WERI-Rb-1 (cell line): ENCODE measurements at regions not wholly inside any gene's neighbourhood (a gene's known extent, or its start where the extent isn't known, plus 50 kb on each side); places are given as distances from the start of the nearest gene placed in this dataset.

Experiments used
- DNase-seq: peaks from one replicate; pipeline ENCODE4 v3.0.0-alpha.2; 2020
- H3K27ac ChIP-seq: fragments of 250-450 bp; sonication (Bioruptor Pico); 2 replicates; pipeline ENCODE4 v1.5.1; 2020; ENCODE audit warnings: mild to moderate bottlenecking, moderate library complexity
- H3K27me3 ChIP-seq: fragments of 250-450 bp; sonication (Bioruptor Pico); 2 replicates; pipeline ENCODE4 v1.5.1; 2021; ENCODE audit warnings: mild to moderate bottlenecking, low read depth, moderate library complexity; ENCODE audit not compliant: insufficient read depth, severe bottlenecking
- H3K36me3 ChIP-seq: fragments of 250-450 bp; sonication (Bioruptor Pico); 2 replicates; pipeline ENCODE4 v1.5.1; 2020; ENCODE audit warnings: mild to moderate bottlenecking, moderate library complexity
- H3K4me3 ChIP-seq: 2 replicates; pipeline ENCODE4 v1.5.1; 2011; ENCODE audit warnings: low read depth, mild to moderate bottlenecking, control low read depth, low read length
- H3K9me3 ChIP-seq: fragments of 250-450 bp; sonication (Bioruptor Pico); 2 replicates; pipeline ENCODE4 v1.5.1; 2021; ENCODE audit warnings: mild to moderate bottlenecking, moderate library complexity; ENCODE audit not compliant: severe bottlenecking
- TF ChIP-seq, protein P1 (sequence below): IDR thresholded peaks from 2 replicates; pipeline ENCODE4 v1.5.1; 2011; ENCODE audit warnings: low read depth, mild to moderate bottlenecking, control low read depth, inconsistent platforms, low read length

DNA sequence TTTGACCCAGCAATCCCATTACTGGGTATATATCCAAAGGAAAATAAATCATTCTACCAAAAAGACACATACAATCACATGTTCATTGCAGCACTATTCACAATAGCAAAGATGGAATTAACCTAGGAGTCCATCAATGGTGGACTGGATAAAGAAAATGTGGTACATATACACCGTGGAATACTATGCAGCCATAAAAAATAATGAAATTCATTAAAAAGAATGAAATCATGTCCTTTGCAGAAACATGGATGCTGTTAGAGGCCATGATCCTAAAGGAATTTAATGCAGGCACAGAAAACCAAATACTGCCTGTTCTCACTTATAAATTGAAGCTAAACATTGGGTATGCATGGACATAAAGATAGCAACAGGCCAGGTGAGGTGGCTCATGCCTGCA is 61.9 kb upstream of the BMP6 start:
- Histone ChIP-seq H3K27me3 (no peaks in the 10 kb centered on the region), H3K27ac (no peak overlapping the region), H3K36me3 (no peaks in the 10 kb centered on the region), H3K9me3 (peaks cover 4% of the 10 kb centered on the region), H3K4me3 (no peak overlapping the region)
- DNase-seq, result no peak
- TF ChIP-seq, protein P1, sequence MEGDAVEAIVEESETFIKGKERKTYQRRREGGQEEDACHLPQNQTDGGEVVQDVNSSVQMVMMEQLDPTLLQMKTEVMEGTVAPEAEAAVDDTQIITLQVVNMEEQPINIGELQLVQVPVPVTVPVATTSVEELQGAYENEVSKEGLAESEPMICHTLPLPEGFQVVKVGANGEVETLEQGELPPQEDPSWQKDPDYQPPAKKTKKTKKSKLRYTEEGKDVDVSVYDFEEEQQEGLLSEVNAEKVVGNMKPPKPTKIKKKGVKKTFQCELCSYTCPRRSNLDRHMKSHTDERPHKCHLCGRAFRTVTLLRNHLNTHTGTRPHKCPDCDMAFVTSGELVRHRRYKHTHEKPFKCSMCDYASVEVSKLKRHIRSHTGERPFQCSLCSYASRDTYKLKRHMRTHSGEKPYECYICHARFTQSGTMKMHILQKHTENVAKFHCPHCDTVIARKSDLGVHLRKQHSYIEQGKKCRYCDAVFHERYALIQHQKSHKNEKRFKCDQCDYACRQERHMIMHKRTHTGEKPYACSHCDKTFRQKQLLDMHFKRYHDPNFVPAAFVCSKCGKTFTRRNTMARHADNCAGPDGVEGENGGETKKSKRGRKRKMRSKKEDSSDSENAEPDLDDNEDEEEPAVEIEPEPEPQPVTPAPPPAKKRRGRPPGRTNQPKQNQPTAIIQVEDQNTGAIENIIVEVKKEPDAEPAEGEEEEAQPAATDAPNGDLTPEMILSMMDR, result no peak

DNA sequence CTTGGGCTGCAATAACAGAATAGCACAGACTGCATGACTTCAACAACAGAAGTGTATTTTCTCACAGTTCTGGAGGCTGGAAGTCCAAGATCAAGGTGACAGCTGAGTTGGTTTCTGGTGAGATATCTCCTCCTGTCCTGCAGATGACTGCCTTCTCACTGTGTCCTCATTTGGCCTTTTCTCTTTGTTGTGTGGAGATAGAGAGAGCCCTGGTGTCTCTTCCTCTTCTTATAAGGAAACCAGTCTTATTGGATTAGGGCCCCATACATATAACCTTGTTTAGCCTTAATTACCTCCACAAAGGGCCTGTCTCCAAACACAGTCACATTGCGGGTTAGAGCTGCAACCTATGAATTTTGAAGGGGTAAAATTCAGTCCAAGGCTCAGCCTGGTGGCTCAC is 57.0 kb upstream of the BMP6 start:
- H3K27ac ChIP-seq, result no peak overlapping the region
- no peaks in the 10 kb centered on the region for H3K27me3 ChIP-seq
- peaks cover 2% of the 10 kb centered on the region for H3K9me3 ChIP-seq
- no peak for DNase-seq
- no peaks in the 10 kb centered on the region for H3K36me3 ChIP-seq
- TF ChIP-seq, protein P1, result no peak
- H3K4me3 ChIP-seq, result no peak overlapping the region

DNA sequence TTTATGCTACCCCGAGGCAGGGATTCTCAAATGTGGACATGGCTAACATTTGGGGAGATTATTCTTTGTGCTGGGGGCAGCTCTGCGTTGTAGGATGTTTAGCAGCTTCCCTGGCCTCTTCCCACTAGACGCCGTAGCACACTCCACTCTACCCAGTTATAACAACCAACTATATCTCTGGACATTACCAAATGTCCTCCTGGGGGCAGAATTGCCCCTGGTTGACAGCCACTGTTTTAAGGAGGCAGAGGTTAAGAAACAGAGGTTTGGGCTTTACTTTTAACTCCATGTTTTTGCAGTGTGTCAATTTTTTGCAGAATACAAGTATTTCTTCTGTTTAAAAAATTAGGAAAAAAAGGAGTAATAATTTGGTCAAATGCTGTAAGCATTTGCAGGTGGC is 56.2 kb upstream of the BMP6 start:
- TF ChIP-seq, protein P1, result no peak
- no peak for DNase-seq
- H3K36me3 ChIP-seq, result no peaks in the 10 kb centered on the region
- no peak overlapping the region for H3K4me3 ChIP-seq
- H3K9me3 ChIP-seq, result no peaks in the 10 kb centered on the region
- H3K27ac ChIP-seq, result no peak overlapping the region
- H3K27me3 ChIP-seq, result no peaks in the 10 kb centered on the region

DNA sequence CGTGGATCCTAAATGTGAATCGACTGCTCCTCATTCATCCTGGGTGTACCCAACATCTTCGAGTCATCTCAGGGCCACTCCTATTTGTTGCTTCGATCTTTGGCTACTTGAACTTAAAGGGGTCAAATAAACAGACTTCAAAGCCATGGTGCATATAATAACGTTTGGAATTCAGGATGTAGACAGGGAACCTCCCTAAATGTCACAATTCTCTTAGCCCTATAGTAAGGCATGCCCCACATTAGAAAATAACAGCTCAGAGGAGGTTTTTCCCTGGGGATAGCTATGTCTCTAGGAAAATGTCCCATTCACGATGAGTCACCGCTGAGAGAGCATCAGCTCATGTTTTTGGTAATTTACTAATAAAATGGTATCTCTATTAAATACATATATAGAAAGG is 54.8 kb upstream of the BMP6 start:
- TF ChIP-seq, protein P1, result no peak
- no peak for DNase-seq
- Histone ChIP-seq H3K4me3 (no peak overlapping the region), H3K27ac (no peak overlapping the region), H3K27me3 (no peaks in the 10 kb centered on the region), H3K36me3 (no peaks in the 10 kb centered on the region), H3K9me3 (no peaks in the 10 kb centered on the region)

DNA sequence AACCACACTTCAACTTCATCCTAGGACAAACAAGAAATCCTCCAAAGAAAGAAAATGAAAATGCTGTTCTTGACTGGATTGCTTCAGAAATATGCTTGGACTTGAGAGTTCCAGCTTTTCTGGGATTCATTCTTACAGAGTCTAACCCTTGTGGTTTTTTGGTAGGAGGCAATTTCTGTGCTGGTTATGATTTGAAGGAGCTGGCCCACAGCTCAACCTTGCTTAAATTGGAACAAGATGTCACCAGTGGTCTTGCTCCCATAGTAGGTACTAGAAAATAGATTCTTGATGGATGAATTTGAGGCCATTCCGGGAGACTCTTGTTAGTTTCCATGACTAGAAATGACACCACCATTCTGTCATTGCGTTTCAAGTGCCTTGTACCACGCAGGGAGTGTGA is 54.3 kb upstream of the BMP6 start:
- no peak for DNase-seq
- Histone ChIP-seq H3K27me3 (no peaks in the 10 kb centered on the region), H3K27ac (no peak overlapping the region), H3K4me3 (no peak overlapping the region), H3K36me3 (no peaks in the 10 kb centered on the region), H3K9me3 (no peaks in the 10 kb centered on the region)
- TF ChIP-seq, protein P1, result no peak
